ENCODE measurements at regions not wholly inside any gene's neighbourhood (a gene's known extent, or its start where the extent isn't known, plus 50 kb on each side); places are given as distances from the start of the nearest gene placed in this dataset.

DNA sequence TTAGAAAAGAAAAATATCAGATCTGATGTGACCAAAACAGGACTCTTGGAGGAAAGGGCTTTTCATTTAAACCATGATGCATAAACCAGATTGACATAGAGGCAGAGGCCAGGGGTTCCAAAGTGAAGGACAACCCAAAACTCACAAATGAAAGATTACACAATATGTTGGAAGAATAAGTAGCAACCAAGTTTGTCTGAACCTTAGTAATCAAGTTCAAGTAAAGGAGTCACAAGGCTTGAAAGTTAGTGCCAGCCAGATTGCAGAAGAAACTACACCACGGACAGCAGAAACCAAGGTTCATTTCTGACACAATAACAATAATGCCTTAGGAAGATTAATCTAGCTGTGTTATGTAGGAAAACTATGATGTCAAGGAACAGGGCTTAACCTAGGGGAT, 124.6 kb downstream of the ZC3H11B start:
- Histone ChIP-seq H3K36me3 (ENCODE audit: insufficient read depth, low read length) (no peaks in the 10 kb centered on the region), H3K27ac (ENCODE audit: low read depth in 1 of 2, low read length in 2 of 2) (no peak overlapping the region), H3K4me1 (ENCODE audit: insufficient read depth, low read length) (no peaks in the 10 kb centered on the region), H3K27me3 (ENCODE audit: control insufficient read depth in 1 of 2, insufficient read depth in 2 of 2, low read length in 2 of 2) (no peaks in the 10 kb centered on the region), H3K9me3 (ENCODE audit: control insufficient read depth in 1 of 2, insufficient read depth in 1 of 2, low read length in 2 of 2) (no peaks in the 10 kb centered on the region), H3K4me3 (ENCODE audit: low read length) (no peak overlapping the region)
- Mint-ChIP-seq H3K9me3 (peaks cover 3% of the 10 kb centered on the region), H3K4me3 (no peak overlapping the region), H3K36me3 (ENCODE audit: low read depth) (no peaks in the 10 kb centered on the region), H3K27ac (no peak overlapping the region), H3K4me1 (ENCODE audit: low read depth) (no peaks in the 10 kb centered on the region), H3K27me3 (no peaks in the 10 kb centered on the region)
- TF ChIP-seq, protein P1, sequence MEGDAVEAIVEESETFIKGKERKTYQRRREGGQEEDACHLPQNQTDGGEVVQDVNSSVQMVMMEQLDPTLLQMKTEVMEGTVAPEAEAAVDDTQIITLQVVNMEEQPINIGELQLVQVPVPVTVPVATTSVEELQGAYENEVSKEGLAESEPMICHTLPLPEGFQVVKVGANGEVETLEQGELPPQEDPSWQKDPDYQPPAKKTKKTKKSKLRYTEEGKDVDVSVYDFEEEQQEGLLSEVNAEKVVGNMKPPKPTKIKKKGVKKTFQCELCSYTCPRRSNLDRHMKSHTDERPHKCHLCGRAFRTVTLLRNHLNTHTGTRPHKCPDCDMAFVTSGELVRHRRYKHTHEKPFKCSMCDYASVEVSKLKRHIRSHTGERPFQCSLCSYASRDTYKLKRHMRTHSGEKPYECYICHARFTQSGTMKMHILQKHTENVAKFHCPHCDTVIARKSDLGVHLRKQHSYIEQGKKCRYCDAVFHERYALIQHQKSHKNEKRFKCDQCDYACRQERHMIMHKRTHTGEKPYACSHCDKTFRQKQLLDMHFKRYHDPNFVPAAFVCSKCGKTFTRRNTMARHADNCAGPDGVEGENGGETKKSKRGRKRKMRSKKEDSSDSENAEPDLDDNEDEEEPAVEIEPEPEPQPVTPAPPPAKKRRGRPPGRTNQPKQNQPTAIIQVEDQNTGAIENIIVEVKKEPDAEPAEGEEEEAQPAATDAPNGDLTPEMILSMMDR (IDR thresholded peaks at IDR 0.05), result no peak
- ChIA-PET POLR2A (no interaction called here), CTCF (no interaction called here)
- no peak for DNase-seq
- ATAC-seq (ENCODE audit: poor library complexity), result no peak
- intact Hi-C loops (cut with DNase I, micrococcal nuclease), result no loop called here

DNA sequence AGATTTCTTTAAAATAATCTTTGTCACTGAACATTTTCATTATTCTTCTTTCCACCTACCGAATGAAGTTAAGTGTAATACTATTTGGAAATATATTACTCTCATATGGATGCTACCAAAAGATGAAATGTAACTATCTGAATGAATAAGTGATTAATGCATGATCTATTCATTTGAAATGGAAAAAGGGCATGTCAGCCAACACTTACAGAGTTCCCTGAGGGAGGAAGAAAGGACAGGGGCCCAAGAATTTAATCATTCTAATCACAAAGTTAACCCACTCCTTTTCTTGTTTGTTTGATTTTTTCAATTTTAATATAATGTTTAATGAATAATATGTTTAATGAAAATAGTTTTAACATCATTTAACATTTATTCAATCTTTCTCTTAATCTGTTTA, 129.4 kb downstream of the ZC3H11B start:
- Histone ChIP-seq H3K9me3 (ENCODE audit: control insufficient read depth in 1 of 2, insufficient read depth in 1 of 2, low read length in 2 of 2) (no peaks in the 10 kb centered on the region), H3K36me3 (ENCODE audit: insufficient read depth, low read length) (no peaks in the 10 kb centered on the region), H3K27ac (ENCODE audit: low read depth in 1 of 2, low read length in 2 of 2) (no peak overlapping the region), H3K4me3 (ENCODE audit: low read length) (no peak overlapping the region), H3K27me3 (ENCODE audit: control insufficient read depth in 1 of 2, insufficient read depth in 2 of 2, low read length in 2 of 2) (no peaks in the 10 kb centered on the region), H3K4me1 (ENCODE audit: insufficient read depth, low read length) (no peaks in the 10 kb centered on the region)
- no peak for ATAC-seq (ENCODE audit: poor library complexity)
- ChIA-PET CTCF (no interaction called here), POLR2A (no interaction called here)
- no peaks in the 10 kb centered on the region for H3K9me3 Mint-ChIP-seq
- H3K36me3 Mint-ChIP-seq (ENCODE audit: low read depth), result no peaks in the 10 kb centered on the region
- DNase-seq, result no peak
- intact Hi-C loops (cut with DNase I, micrococcal nuclease), result no loop called here
- no peaks in the 10 kb centered on the region for H3K4me1 Mint-ChIP-seq (ENCODE audit: low read depth)
- H3K27me3 Mint-ChIP-seq, result no peaks in the 10 kb centered on the region
- H3K27ac Mint-ChIP-seq, result no peak overlapping the region
- H3K4me3 Mint-ChIP-seq, result no peak overlapping the region
- TF ChIP-seq, protein P1 (IDR thresholded peaks at IDR 0.05), result no peak

DNA sequence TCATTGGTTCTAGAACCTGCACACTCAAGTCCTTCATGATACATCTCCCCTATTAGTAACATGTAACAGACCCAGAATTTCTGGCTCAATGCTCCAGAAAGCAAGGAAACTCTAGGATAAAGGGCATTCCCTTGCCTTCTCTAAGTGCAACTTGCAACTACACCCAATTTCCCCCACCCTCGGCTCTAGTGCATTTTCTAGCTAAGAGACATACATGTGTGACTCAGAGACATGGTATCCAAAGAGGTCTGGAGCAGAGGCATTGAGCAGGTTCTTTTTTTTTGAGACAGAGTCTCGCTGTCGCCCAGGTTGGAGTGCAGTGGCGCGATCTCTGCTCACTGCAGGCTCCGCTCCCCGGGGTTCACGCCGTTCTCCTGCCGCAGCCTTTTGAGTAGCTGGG, 132.9 kb downstream of the ZC3H11B start:
- H3K27me3 ChIP-seq (ENCODE audit: control insufficient read depth in 1 of 2, insufficient read depth in 2 of 2, low read length in 2 of 2), result no peaks in the 10 kb centered on the region
- no peaks in the 10 kb centered on the region for H3K36me3 ChIP-seq (ENCODE audit: insufficient read depth, low read length)
- ChIA-PET POLR2A (no interaction called here), CTCF (no interaction called here)
- intact Hi-C loops (cut with DNase I, micrococcal nuclease), result no loop called here
- DNase-seq, result no peak
- no peak overlapping the region for H3K4me3 Mint-ChIP-seq
- H3K4me1 Mint-ChIP-seq (ENCODE audit: low read depth), result no peaks in the 10 kb centered on the region
- no peak for ATAC-seq (ENCODE audit: poor library complexity)
- TF ChIP-seq, protein P1 (IDR thresholded peaks at IDR 0.05), result no peak
- no peaks in the 10 kb centered on the region for H3K9me3 ChIP-seq (ENCODE audit: control insufficient read depth in 1 of 2, insufficient read depth in 1 of 2, low read length in 2 of 2)
- no peaks in the 10 kb centered on the region for H3K9me3 Mint-ChIP-seq
- no peaks in the 10 kb centered on the region for H3K27me3 Mint-ChIP-seq
- H3K27ac Mint-ChIP-seq, result no peak overlapping the region
- no peaks in the 10 kb centered on the region for H3K4me1 ChIP-seq (ENCODE audit: insufficient read depth, low read length)
- no peaks in the 10 kb centered on the region for H3K36me3 Mint-ChIP-seq (ENCODE audit: low read depth)
- H3K4me3 ChIP-seq (ENCODE audit: low read length), result no peak overlapping the region
- H3K27ac ChIP-seq (ENCODE audit: low read depth in 1 of 2, low read length in 2 of 2), result no peak overlapping the region
